GM19043 (cell line): ENCODE measurements at regions not wholly inside any gene's neighbourhood (a gene's known extent, or its start where the extent isn't known, plus 50 kb on each side); places are given as distances from the start of the nearest gene placed in this dataset.
A peak's percentile ranks its signal among the peaks of the same experiment; 100 is the strongest.
"Not testable (repeated sequence)": the region's sequence is repeated elsewhere in the genome, so short reads cannot be mapped to it uniquely, and the experiment has no call there.

Experiments
- ATAC-seq: cut with Tn5 transposase; IDR thresholded peaks from one replicate; pipeline ENCODE4 v1.9.1; 2021; ENCODE audit warnings: low read depth; ENCODE audit not compliant: unreplicated experiment

DNA sequence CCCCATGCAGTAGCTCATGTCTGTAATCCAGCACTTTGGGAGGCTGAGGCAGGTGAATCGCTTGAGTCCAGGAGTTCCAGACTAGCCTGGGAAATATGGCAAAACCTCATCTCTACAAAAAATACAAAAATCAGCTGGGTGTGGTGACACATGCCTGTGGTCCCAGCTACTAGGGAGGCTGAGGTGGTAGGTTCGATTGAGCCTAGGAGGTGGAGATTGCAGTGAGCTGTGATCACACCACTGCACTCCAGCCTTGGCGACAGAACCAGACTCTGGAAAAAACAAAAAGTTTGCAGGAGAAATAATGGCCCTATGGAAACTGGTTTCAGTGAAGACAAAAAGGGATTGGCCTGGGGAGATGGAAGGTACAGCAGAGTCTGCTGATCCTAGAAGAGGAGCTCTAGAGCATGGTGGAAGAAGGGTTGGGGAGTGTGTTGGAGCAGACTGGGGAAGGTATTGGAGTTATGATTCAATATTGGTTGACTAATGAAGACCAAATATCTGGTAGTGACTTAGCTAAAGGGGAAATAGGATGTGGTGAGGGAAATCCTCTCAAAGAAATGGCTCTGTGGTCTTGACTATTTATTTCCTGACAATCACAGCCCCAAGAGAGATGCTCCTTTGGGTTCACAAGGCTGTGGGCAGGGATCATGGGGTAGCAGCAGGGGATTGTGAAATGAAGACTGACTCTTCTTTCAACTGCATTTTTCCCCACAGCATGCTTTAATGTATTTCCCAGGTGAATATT, 281.9 kb downstream of the UTRN start:
- ATAC-seq = no peak

DNA sequence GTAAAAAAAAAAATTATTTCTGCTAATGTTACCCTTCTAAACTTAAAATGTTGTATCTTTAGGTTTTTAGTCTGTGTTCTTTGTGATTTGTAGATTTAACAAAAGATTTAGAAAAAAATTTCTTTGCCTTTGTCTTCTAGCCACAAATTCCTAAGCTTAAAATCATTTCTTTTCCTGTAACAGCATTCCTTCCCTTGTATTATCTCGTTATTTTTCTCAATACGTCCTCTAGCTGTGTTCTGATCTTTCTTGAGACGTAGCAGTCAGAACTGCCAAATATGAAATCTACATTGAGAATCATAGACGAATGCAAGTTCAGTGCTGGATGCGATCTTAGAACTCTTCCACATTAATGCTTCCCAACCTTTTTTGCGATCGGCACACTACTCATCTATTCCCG, 283.1 kb downstream of the UTRN start:
- ATAC-seq = no peak

DNA sequence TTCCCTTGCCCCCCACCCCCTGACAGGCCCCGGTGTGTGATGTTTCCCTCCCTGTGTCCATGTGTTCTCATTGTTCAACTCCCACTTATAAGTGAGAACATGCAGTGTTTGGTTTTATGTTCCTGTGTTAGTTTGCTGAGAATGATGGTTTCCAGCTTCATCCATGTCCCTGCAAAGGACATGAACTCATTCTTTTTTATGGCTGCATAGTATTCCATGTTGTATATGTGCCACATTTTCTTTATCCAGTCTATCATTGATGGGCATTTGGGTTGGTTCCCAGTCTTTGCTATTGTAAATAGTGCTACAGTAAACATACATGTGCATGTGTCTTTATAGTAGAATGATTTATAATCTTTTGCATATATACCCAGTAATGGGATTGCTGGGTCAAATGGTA, 287.4 kb downstream of the UTRN start:
- ATAC-seq = not testable (repeated sequence)

DNA sequence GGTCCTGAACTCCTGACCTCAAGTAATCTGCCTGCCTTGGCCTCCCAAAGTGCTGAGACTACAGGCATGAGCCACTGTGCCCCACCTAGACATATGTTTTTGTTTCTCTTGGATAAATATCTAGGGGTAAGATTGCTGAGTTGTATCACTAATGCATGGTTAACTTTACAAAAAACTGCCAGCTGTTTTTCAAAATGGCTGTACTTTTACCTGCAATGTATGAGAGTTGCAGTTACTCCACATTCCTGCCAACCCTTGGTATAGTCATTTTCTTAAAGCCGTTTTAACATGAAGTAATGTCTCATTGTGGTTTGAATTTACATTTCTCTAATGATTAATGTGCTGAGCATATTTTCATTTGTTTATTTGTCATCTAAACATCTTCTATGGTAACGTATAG, 289.7 kb downstream of the UTRN start:
- ATAC-seq = no peak

DNA sequence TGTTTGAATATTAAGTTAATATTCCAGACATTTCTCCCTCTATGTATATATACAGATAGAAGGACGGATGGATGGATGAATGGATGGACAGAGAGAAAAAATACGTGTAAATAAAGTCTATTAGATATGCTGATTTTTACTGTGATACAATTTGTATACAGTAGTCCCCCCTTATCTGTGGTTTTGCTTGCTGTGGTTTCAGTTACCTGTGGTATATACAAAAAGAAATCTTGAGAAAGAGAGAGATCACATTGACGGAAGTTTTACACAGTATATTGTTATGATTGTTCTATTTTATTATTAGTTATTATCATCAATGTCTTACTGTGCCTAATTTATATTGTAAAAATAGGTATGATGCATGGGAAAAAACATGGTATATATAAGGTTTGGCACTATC, 290.2 kb downstream of the UTRN start:
- no peak for ATAC-seq

DNA sequence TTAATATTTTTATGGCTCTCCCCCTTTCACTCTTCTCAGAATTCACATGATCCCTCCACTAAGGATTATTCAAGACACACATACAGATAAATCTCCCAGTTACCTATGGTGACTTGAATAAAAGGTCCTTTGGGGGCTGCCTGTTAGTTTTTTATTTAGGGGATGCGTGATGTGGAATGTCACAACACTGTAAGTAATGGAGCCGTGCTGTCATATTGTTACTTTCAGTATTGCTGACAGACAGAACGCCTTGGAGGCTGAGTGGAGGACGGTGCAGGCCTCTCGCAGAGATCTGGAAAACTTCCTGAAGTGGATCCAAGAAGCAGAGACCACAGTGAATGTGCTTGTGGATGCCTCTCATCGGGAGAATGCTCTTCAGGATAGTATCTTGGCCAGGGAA, 291.7 kb downstream of the UTRN start:
- no peak for ATAC-seq

DNA sequence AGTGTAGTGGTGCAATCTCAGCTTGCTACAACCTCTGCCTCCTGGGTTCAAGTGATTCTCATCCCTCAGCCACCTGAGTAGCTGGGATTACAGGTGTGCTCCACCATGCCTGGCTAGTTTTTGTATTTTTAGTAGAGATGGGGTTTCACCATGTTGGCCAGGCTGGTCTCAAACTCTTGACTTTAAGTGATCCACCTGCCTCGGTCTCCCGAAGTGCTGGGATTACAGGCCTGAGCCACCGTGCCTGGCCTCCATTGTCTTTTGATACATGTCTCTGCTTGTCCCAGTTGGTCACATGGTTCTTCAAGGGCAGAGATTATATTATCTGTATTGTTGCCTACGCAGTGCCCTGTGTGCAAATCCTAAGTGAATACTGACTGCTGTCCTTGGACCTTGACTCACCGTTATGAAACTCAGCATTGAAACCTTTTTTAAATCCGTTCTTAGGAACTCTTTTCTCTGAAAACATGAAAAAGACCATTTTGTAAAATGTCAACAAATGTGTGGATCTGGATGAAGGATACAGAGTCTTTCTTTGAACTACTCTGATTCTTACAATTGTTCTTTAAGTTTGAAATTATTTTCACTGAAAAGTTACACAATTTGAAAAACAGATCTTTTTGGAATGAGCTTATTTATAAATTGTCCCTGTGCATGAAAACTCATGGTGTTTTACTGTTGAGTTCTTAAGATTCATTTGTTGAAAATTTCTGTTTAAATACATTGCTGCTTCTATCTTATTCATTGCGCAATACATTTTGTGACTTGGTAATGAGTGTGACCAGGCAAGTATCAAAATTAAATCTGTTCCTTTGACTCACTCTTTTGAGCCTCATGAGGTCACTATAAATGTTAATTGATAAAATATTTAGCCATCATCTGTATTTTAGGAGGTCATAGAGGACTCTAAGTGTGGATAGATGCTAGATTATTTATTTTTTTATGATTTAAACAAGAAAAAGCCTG, 293.5 kb downstream of the UTRN start:
- no peak for ATAC-seq

DNA sequence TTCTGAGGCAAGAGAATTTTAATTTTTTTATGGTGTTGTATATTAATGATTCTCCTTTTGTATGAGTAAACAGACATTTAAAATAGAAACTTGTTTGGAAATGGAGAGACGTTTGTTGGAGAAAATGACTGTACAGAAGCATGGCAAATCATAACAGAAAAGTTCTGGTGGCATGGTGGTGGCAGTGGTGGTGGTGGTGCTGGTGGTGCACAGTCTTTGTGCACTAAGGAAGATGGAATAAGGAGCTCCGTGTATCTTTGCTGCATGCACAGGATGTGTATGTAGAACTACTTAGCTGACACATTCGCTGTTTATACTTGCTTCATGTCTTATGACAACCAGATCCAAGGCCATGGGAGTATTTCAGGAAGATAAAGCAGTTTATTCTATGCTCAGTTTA, 294.9 kb downstream of the UTRN start:
- no peak for ATAC-seq

DNA sequence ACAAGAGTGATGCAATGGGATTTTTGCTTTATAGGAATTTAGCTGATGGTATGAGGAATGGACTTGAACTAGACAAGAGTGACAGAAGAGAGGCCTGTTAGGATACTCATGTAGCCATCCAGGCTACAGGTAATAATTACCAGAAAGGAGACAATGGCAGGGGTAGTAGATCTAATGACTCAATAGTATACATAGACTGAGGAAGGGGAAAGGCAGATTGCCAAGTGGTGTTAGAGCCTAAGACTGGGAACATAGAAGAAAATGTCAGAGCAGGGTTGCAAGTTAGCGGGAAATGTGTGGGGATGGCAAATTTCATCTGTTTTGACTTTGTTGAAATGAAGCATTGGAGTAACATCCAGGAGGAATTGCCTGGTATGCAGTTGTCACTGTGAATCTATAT, 295.6 kb downstream of the UTRN start:
- ATAC-seq = no peak

DNA sequence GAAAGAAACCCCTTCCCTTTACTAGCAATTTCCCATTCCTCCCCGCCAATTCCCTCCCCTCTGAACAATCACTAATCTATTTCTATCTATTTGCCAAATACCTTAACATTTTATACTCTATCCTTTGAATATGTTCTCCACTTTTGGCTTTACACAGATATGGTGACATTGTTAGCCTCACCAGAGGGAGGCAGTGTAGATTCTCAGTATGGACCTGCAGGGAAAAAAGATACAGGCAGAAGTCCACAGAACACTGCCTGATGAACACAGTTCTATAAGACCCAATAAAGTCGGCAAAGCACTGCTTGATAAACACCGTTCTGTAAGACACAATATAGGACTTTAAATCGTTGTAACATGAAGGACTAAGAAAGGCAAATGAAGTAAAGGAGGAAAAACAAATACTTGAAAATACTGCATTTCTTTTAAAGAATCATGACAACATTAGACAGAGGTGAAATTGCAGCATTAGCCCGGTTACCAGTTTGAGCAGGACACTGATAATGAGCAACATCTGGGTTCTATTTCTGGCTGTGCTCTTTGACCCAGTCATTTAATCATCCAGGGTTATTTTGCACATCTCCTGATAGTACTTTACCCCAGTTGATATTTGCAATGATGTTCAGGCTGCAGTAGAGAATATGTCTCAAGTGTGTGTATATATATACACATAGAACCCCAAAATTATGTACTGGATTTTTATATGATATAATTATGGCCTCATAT, 296.8 kb downstream of the UTRN start:
- ATAC-seq = no peak

DNA sequence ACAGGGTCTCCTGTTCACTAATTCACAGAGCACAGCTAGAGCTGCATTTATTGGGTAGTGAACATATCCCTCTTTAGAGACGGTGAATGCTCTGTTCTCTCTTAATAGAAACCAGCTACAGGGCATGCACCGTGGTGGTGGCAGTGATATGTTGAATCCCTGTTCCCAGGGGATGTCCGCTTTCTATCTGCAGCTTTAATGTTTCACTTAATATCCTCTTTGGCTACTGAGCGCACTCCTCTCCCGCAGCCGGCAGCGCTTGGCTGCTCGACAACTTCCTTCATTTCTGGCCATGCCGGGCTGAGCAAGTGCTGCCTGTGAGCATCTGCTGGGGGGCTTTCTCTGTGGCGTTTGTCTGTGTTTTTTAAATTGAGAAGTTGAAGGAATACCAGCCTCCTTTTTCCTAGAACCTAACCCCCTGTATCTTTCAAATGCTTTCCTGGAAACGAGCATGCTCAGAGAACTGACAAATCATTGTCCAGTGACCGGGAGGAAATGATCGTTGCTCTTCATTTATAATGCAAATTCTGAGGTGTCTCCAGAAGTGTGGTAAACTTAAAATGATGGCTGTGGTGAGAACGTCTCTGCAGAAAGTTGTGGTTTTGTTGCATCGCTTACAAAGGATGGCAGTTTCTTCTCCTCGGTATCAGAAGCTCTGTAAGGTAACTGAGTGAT, 297.9 kb downstream of the UTRN start:
- ATAC-seq = peak; percentile 91

DNA sequence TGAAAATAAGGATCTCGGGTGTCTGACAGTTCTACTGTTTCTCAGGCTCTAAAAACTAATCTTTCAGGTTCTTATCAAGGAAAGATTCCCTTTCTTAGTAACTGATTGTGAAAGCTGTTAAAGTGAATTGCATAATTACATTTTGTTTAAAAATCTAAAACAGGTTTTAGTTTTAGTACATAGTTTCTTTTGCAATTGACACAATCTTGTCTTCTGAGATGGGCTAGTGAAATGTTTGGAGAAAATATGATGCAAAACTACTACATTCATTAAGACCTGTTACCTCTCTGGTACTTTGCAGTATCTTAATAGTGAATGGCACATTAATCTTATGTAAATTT, 298.4 kb downstream of the UTRN start:
- peak; percentile 4 for ATAC-seq

DNA sequence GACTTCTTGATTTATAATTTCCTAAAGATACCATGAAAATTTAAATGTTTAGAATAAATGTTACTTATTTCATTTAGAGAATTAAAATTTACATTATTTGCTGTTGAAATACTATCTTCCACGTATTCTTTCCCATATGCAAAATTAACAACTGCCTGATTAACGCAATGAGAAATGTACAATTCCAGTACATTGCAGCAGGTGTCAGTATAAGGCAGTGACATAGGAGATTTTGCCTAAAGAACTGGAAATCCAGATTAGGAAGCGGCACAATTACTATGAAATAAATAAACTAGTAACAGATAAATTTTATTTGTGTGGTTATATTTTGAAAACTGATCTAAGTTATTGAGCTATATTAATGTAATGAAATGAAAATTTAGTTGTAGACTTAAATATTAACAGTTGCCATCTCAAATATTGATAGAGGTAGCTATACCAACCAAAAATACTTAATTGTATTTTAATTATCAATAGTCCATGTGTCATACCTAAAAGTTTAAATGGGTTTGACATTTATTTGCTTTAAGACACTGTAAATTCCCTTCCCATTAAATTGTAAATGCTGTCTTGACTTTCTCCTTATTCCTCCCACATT, 300.2 kb downstream of the UTRN start:
- ATAC-seq = no peak

DNA sequence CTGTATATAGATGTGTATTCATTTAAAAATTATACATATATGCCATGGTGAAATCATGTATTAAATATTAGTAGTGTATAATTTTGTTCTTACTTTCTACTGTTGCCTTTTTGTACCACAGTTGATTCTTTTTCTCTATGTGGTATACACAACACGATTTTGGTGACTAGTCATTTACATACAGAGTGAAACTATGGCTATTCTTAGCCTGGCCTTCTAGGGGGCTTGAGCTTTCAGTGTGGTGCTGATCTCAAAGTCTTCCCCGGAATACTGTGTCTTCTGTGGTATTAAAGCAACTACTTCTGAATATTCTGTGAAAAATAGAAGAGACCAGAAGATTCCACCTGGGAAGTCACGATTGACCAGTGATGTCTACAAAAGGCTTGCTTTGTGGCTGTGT, 301.9 kb downstream of the UTRN start:
- ATAC-seq = no peak

DNA sequence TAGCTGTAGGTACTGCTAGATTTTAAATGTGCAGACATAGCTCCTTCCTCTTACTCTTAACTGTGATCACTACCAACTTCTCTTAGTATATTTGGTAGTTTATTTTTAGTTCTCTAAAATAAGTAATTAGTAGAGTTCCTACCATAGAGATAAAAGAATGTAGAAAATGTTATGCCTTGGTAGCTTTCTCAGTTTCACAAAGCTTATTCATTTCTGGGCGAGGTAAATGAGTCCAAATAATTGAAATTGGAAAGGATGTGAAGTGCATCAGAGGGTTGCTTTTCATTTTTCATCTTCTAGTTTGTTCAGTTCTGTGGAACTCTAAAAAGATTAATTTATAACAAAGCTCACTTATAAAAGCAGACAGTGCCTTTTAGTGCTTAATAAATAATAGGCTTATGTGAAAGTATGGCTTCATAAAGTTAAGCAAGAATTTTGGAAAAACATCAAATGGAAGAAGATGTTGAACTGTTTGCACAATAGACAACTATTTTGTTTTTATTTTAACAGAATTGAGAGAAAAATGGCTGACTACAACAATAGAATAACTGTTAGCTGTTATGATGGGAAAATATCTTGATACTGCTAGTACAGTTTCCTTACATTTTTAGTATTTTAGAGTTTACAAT, 303.7 kb downstream of the UTRN start:
- ATAC-seq = peak; percentile 75

DNA sequence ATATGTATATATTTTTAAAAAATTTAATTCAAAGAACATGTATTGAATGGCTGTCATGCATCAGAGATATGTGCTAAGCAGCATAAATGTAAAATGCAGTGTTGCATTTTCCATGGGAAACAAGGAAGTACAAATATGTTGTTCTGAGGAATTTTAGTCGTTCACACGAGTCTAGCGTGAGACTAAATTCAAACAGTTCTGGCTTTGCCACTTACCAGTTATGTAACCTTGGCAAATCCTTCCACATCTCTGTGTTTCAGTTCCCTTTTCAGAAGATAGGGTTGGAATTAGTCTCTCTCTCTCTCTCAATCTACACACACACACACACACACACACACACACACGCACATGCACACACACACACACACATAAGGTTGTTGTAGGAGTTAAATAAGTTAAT, 305.4 kb downstream of the UTRN start:
- ATAC-seq = no peak

DNA sequence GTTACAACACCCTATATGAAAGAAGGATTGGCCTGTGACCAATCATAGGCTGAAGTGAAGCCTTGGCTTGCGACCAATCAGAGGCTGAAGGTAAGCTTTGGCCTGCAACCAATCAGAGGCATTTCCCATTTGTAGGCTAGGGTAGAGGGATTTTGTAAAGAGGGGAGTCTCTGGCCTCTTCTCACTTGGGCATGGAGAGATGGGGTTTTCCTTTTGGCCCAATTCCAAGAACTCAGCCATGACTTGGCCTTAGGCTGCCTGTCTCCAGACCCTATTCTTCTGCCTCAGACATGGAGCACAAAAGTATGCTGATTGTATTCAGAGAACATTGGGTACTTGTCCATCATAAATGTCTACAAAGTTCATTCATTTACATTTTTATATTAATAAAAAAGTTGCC, 308.3 kb downstream of the UTRN start:
- ATAC-seq = no peak

DNA sequence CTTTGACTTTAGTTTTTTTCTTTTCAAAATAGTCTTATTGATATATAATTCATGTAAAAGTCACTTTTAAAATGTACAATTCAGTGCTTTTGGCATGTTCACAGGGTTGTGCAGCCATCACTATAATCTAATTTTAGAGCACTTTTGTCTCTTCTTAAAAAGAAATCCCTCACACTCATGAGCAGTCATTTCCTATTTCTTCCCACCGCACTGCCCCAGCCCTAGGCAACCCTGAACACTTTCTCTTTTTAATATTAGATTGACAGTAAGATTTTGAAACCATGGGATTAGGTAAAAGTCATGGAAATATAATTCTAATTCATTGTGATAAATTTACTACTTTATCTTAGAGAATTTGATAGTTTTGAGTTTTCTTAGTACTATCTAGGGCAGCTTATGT, 309.4 kb downstream of the UTRN start:
- ATAC-seq = no peak

DNA sequence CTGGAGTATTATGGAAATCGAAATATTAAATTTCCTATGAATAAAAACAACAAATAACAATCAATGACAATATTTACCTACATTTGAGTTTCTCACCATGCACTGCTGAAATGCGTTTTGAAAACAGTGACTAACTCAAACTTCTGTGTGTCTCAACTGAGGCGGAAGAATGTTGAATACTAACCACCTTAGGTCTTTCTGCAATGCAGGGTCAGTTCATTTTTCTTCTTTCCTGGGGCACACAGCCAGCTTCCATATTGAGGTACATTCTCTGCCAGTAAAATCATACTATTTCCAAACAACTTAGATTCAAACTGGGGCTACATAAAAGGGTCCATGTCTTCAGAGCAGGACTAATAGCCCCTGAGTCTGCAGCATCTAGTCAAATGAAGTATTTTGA, 310.1 kb downstream of the UTRN start:
- ATAC-seq = no peak

DNA sequence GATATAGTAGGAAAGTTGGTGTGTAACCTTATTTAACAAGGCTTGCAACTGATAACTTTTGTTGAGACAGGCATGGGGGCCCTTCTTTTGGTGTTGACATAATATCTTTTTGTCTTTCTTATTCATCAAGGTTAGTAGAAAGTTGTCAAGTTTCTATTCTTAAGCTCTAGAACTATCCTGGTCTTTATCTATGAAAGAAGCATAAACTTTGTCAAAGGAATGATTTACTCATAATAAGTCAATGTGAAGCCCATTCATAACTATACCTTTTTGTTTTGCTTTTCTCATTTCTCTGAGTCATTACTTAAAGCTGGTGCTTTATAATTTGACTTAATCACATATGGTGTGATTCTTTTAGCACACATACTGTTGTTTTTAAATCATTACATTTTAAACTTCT, 312.4 kb downstream of the UTRN start:
- ATAC-seq = no peak
